LNCaP clone FGC (cell line): ENCODE measurements at regions not wholly inside any gene's neighbourhood (a gene's known extent, or its start where the extent isn't known, plus 50 kb on each side); places are given as distances from the start of the nearest gene placed in this dataset.

ENCODE experiments used
- DNase-seq: peaks from one replicate; pipeline ENCODE4 v3.0.0-alpha.2; 2011; ENCODE audit warnings: low read depth
- H3K4me3 ChIP-seq: 2 replicates; pipeline ENCODE4 v1.5.1; 2011; ENCODE audit warnings: mild to moderate bottlenecking, low read depth, low read length, control low read depth
- TF ChIP-seq, protein P1 (sequence below): IDR thresholded peaks from 2 replicates; pipeline ENCODE4 v1.5.1; 2012; ENCODE audit warnings: mild to moderate bottlenecking; ENCODE audit not compliant: control insufficient read depth, insufficient read depth; ENCODE audit errors: extremely low read depth

DNA sequence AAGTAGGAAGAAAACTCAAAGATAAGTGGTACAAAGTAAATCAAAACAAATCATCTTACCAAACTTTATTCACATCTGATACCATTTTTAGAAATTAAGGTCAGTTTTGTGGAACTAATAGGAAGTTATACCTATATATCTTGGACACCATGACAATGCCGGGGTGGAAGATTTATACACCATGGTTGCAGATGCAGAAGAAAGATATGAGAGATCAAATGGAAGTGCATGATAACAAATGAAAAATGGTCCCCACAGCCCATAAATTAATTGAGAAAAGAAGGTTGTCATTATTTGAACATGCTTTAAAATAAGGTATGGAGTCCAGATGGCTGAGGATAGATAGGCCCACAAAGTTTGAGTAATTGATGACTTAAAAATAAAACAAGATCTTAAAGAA is 276.8 kb downstream of the TSHZ3 start:
- no peak overlapping the region for H3K4me3 ChIP-seq
- no peak for DNase-seq
- TF ChIP-seq, protein P1, sequence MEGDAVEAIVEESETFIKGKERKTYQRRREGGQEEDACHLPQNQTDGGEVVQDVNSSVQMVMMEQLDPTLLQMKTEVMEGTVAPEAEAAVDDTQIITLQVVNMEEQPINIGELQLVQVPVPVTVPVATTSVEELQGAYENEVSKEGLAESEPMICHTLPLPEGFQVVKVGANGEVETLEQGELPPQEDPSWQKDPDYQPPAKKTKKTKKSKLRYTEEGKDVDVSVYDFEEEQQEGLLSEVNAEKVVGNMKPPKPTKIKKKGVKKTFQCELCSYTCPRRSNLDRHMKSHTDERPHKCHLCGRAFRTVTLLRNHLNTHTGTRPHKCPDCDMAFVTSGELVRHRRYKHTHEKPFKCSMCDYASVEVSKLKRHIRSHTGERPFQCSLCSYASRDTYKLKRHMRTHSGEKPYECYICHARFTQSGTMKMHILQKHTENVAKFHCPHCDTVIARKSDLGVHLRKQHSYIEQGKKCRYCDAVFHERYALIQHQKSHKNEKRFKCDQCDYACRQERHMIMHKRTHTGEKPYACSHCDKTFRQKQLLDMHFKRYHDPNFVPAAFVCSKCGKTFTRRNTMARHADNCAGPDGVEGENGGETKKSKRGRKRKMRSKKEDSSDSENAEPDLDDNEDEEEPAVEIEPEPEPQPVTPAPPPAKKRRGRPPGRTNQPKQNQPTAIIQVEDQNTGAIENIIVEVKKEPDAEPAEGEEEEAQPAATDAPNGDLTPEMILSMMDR = no peak

DNA sequence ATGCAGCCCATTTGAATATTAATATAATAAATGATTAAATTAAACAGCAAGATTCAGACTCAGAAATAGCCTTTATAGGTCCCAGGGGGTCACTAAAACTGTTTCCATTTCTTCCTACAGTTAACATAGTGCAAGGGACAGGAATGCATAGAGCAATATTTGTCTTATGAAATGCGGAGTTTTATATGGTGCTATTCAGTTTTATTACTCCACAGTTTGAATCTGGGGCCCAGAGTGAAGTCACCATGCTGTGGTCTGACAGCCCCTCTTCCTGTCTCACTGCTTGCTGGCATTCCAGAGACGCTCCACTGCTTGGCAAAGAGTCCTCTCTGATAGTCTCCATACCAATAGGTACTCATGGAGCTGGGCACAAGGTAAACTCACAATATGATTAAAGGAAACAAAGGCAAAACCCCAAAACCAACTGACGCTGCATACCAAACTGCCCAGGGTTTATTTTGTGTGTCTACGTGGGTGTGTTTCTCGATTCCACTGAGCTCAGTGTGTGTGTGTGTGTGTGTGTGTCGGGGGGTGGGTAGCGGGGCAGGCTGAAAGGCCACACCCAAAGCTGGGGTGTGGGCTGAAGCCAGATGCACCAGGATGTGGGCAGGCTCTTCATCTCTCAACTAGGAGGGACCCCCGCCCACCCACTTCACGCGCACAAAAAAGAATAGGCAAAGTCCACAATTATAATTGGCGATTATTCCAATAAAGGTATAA is 277.9 kb downstream of the TSHZ3 start:
- no peak overlapping the region for H3K4me3 ChIP-seq
- no peak for DNase-seq
- TF ChIP-seq, protein P1 = no peak

- DNase-seq = no peak
- no peak overlapping the region for H3K4me3 ChIP-seq
- TF ChIP-seq, protein P1 = no peak
Observed at GRCh38 chr19:31070146-31071065, 278.8 kb downstream of the TSHZ3 start.

DNA sequence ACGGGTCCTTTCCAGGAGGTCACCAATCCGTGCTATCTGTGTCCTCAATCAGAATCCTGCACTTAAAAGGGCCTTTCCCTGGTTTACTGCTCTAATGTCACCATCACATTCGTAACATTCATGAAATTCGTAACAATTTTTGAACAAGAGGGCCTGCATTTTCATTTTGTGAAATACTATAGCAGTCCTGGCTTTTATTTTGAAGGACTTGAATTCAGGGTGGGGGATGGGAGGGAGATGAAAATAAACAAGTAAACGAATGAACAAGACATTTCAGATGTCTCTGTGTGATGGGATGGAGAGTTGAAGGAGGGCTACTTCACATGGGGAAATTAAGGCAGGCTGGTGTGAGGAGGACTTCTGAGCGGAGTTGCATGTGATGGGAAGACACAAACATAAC is 281.0 kb downstream of the TSHZ3 start:
- TF ChIP-seq, protein P1 = no peak
- DNase-seq = no peak
- no peak overlapping the region for H3K4me3 ChIP-seq

GRCh38 chr19:31066385-31066784 is 282.9 kb downstream of the TSHZ3 start:
- no peak for DNase-seq
- TF ChIP-seq, protein P1 = no peak
- no peak overlapping the region for H3K4me3 ChIP-seq

DNA sequence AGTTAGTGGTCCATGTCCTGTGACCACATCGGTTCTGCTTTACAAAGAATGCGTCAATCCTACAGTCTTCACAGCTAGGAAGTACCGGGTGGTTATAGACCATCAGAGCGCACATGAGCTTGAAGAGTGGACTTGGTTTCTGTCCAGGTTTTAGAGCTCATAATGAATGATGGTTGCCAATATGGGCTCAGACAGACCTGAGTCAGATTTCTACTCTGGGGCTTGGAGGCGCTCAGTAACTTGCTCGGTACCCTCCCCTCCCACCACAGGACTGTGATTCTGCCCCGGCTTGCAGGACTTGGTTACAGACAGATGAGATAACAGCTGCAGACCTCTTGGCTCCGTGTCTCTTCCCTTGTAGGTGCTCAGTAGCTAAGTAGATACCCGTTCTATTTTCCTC is 284.7 kb downstream of the TSHZ3 start:
- H3K4me3 ChIP-seq = no peak overlapping the region
- TF ChIP-seq, protein P1 = no peak
- no peak for DNase-seq
